ENCODE measurements at regions not wholly inside any gene's neighbourhood (a gene's known extent, or its start where the extent isn't known, plus 50 kb on each side); places are given as distances from the start of the nearest gene placed in this dataset.
A peak's percentile ranks its signal among the peaks of the same experiment; 100 is the strongest.

DNA sequence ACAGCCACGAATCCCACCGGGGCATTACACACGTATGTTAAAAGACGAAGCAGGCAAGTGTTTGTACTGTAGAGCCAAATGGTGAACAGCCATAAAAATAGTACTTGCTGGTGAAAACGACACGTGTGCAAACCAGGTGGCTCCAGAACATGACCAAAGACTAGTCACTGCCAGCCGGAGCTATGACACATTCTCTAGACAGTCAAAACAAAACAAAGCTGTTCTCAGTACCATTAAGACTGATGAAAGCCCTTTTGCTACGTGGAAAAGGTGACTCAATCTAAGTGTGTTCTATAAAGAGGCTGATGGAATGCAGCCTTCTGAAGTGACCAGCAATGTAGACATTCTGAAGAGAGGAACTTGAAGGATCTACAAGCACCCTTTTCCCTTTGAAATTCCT lies 367.7 kb upstream of the NETO1 start:
- ATAC-seq (replicated peaks in 6 of 8), result peak in 4 of 8 experiments; percentile 46 to 96 (median 82)
- no peak overlapping the region for H3K4me3 ChIP-seq
- no peak overlapping the region for H3K27ac ChIP-seq
- in situ Hi-C loops (cut with MboI; ENCODE audit: low pct_unique_long_range_greater_than_20kb in 2 of 9, low sequenced_read_pairs in 9 of 9, unreplicated experiment in 9 of 9), result no loop called here
- WGBS, 10 experiments, result 10 to 100% (median 67%) methylated on average over 2 to 8 of the region's 8 CpGs; no CpG with 5 or more reads in 1 of the 10 experiments
- no peaks in the 10 kb centered on the region for H3K4me1 ChIP-seq (replicated peaks in 1 of 2)

- ATAC-seq (replicated peaks in 6 of 8), result no peak
- in situ Hi-C loops (cut with MboI; ENCODE audit: low pct_unique_long_range_greater_than_20kb in 2 of 9, low sequenced_read_pairs in 9 of 9, unreplicated experiment in 9 of 9), result no loop called here
- 27 to 100% (median 88%) methylated on average over 2 to 8 of the region's 8 CpGs; no CpG with 5 or more reads in 1 of the 10 experiments for WGBS, 10 experiments
- no peak overlapping the region for H3K4me3 ChIP-seq
- H3K4me1 ChIP-seq (replicated peaks in 1 of 2), result no peaks in the 10 kb centered on the region
- H3K27ac ChIP-seq, result no peak overlapping the region
Measured at GRCh38 chr18:73232933-73233332, 365.1 kb upstream of the NETO1 start.

- Histone ChIP-seq H3K4me3 (no peak overlapping the region), H3K4me1 (replicated peaks in 1 of 2) (no peaks in the 10 kb centered on the region), H3K27ac (no peak overlapping the region)
- ATAC-seq (replicated peaks in 6 of 8), result no peak
- in situ Hi-C loops (cut with MboI; ENCODE audit: low pct_unique_long_range_greater_than_20kb in 2 of 9, low sequenced_read_pairs in 9 of 9, unreplicated experiment in 9 of 9), result no loop called here
- 19 to 93% (median 77%) methylated on average over 2 to 5 of the region's 5 CpGs for WGBS, 10 experiments
Measured at GRCh38 chr18:73220663-73221062, 352.9 kb upstream of the NETO1 start.

DNA sequence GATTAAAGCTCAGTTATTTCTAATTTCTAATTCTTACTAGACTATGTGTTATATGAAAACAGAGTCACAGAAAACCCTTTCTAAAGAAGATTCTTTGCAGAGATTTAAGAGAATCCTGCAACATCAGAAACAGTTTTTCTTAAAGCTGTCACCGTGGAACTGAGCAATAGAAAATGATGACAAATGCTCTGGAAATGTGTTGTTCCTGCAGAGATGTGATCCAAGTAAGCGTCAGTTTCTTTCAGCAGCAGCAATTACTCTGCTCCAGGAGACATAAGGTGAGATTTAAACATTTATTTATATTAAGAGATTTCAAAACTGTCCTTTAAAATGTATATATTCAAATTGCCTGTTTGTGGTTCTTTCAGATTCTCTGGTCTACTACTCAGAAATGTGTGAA lies 350.5 kb upstream of the NETO1 start:
- Histone ChIP-seq H3K27ac (no peak overlapping the region), H3K4me3 (no peak overlapping the region), H3K4me1 (replicated peaks in 1 of 2) (no peaks in the 10 kb centered on the region)
- 0 to 100% (median 80%) methylated on average over 1 to 2 of the region's 2 CpGs; no CpG with 5 or more reads in 1 of the 10 experiments for WGBS, 10 experiments
- ATAC-seq (replicated peaks in 6 of 8), result no peak
- in situ Hi-C loops (cut with MboI; ENCODE audit: low pct_unique_long_range_greater_than_20kb in 2 of 9, low sequenced_read_pairs in 9 of 9, unreplicated experiment in 9 of 9), result no loop called here

GRCh38 chr18:73214970-73215369 lies 347.2 kb upstream of the NETO1 start:
- Histone ChIP-seq H3K27ac (no peak overlapping the region), H3K4me3 (no peak overlapping the region), H3K4me1 (replicated peaks in 1 of 2) (no peaks in the 10 kb centered on the region)
- in situ Hi-C loops (cut with MboI; ENCODE audit: low pct_unique_long_range_greater_than_20kb in 2 of 9, low sequenced_read_pairs in 9 of 9, unreplicated experiment in 9 of 9), result no loop called here
- WGBS, 10 experiments, result 63 to 94% (median 79%) methylated on average over 2 to 7 of the region's 7 CpGs; no CpG with 5 or more reads in 1 of the 10 experiments
- no peak for ATAC-seq (replicated peaks in 6 of 8)

GRCh38 chr18:73212442-73212841 lies 344.7 kb upstream of the NETO1 start:
- WGBS, 10 experiments, result 0 to 100% (median 53%) methylated on average over 1 to 4 of the region's 4 CpGs; no CpG with 5 or more reads in 1 of the 10 experiments
- in situ Hi-C loops (cut with MboI; ENCODE audit: low pct_unique_long_range_greater_than_20kb in 2 of 9, low sequenced_read_pairs in 9 of 9, unreplicated experiment in 9 of 9), result no loop called here
- H3K4me1 ChIP-seq (replicated peaks in 1 of 2), result no peaks in the 10 kb centered on the region
- H3K4me3 ChIP-seq, result no peak overlapping the region
- ATAC-seq (replicated peaks in 6 of 8), result peak in 2 of 8 experiments; percentile 50 to 67
- no peak overlapping the region for H3K27ac ChIP-seq

- H3K4me1 ChIP-seq (replicated peaks in 1 of 2), result peaks cover 0 to 5% of the 10 kb centered on the region in 2 donors
- no peak overlapping the region for H3K27ac ChIP-seq
- WGBS, 10 experiments, result 0 to 100% (median 77%) methylated on average over 1 to 2 of the region's 6 CpGs; no CpG with 5 or more reads in 2 of the 10 experiments
- ATAC-seq (replicated peaks in 6 of 8), result peak in 1 of 8 experiments; percentile 18
- no peak overlapping the region for H3K4me3 ChIP-seq
- in situ Hi-C loops (cut with MboI; ENCODE audit: low pct_unique_long_range_greater_than_20kb in 2 of 9, low sequenced_read_pairs in 9 of 9, unreplicated experiment in 9 of 9), result no loop called here
Measured at GRCh38 chr18:73201940-73202339, 334.2 kb upstream of the NETO1 start.

DNA sequence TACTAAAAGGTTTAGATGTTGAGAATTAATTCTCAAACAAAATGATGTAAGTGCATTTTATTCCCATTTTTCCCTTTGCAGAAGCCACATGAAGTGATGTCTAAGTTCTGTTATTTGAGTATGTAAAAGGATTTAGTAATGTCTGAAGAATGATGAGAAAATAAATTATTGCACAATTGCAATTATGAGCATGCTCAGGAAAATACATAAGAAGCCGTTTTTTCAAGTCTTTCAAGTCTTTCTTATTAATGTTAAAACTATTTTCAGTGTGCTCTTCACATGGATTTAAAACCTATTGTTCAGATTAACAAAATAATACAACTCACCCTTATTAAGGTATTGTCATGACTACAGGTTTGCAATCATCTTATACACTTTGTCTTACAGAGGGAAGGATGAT lies 331.4 kb upstream of the NETO1 start:
- Histone ChIP-seq H3K4me3 (no peak overlapping the region), H3K4me1 (replicated peaks in 1 of 2) (peaks cover 0 to 5% of the 10 kb centered on the region in 2 donors), H3K27ac (no peak overlapping the region)
- WGBS, 10 experiments, result 0 to 80% (median 40%) methylated on average over 1 of the region's 1 CpG; no CpG with 5 or more reads in 2 of the 10 experiments
- in situ Hi-C loops (cut with MboI; ENCODE audit: low pct_unique_long_range_greater_than_20kb in 2 of 9, low sequenced_read_pairs in 9 of 9, unreplicated experiment in 9 of 9), result no loop called here
- no peak for ATAC-seq (replicated peaks in 6 of 8)

DNA sequence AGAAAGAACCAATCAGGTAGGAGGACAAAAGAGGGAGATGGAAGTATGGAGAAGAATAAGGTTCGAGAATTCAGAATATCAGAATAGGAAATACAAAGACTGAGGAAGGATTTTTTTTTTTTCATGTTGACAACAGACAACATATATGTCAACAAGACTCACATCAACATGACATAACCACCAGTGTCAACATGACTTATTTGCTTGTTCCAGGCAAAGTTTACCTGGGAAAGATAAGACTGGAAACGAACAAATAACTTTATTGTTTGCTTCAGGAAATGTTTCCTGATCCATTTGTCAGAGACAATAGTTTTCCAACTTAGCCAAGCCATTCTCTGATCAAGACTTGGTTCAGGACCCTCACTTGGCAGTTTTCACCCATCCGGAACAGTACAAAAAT lies 321.9 kb upstream of the NETO1 start:
- 4 to 100% (median 81%) methylated on average over 1 to 3 of the region's 3 CpGs for WGBS, 10 experiments
- in situ Hi-C loops (cut with MboI; ENCODE audit: low pct_unique_long_range_greater_than_20kb in 2 of 9, low sequenced_read_pairs in 9 of 9, unreplicated experiment in 9 of 9), result no loop called here
- Histone ChIP-seq H3K27ac (no peak overlapping the region), H3K4me3 (no peak overlapping the region), H3K4me1 (replicated peaks in 1 of 2) (no peaks in the 10 kb centered on the region)
- ATAC-seq (replicated peaks in 6 of 8), result no peak

DNA sequence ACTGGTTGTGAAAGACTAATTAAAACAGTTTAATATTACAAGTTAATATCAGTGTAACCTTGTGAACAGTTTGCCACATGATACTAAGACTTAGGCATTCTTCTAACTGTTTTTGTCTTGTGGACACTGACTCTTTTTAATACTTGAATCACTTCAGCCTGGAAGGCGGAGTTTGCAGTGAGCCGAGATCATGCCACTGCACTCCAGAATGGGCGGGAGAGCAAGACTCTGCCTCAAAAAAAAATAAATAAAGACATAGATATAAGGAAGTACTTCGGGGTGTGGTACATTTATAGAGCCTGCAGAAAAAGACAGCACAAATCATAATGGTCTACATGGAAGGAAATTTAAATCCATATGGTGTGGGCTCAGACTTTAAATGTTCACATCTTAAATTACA lies 300.4 kb upstream of the NETO1 start:
- H3K27ac ChIP-seq, result no peak overlapping the region
- in situ Hi-C loops (cut with MboI; ENCODE audit: low pct_unique_long_range_greater_than_20kb in 2 of 9, low sequenced_read_pairs in 9 of 9, unreplicated experiment in 9 of 9), result no loop called here
- WGBS, 10 experiments, result 0 to 94% (median 74%) methylated on average over 1 to 4 of the region's 4 CpGs
- H3K4me3 ChIP-seq, result no peak overlapping the region
- peak in 3 of 8 experiments; percentile 13 to 88 (median 85) for ATAC-seq (replicated peaks in 6 of 8)
- H3K4me1 ChIP-seq (replicated peaks in 1 of 2), result no peaks in the 10 kb centered on the region

GRCh38 chr18:73164430-73164829 lies 296.6 kb upstream of the NETO1 start:
- Histone ChIP-seq H3K27ac (no peak overlapping the region), H3K4me1 (replicated peaks in 1 of 2) (no peaks in the 10 kb centered on the region), H3K4me3 (no peak overlapping the region)
- no peak for ATAC-seq (replicated peaks in 6 of 8)
- in situ Hi-C loops (cut with MboI; ENCODE audit: low pct_unique_long_range_greater_than_20kb in 2 of 9, low sequenced_read_pairs in 9 of 9, unreplicated experiment in 9 of 9), result no loop called here
- 12 to 100% (median 75%) methylated on average over 1 to 3 of the region's 3 CpGs; no CpG with 5 or more reads in 3 of the 10 experiments for WGBS, 10 experiments

GRCh38 chr18:73163236-73163635 lies 295.4 kb upstream of the NETO1 start:
- H3K4me1 ChIP-seq (replicated peaks in 1 of 2), result no peaks in the 10 kb centered on the region
- H3K27ac ChIP-seq, result no peak overlapping the region
- WGBS, 10 experiments, result 0 to 100% (median 85%) methylated on average over 1 of the region's 1 CpG; no CpG with 5 or more reads in 2 of the 10 experiments
- H3K4me3 ChIP-seq, result no peak overlapping the region
- in situ Hi-C loops (cut with MboI; ENCODE audit: low pct_unique_long_range_greater_than_20kb in 2 of 9, low sequenced_read_pairs in 9 of 9, unreplicated experiment in 9 of 9), result no loop called here
- ATAC-seq (replicated peaks in 6 of 8), result no peak

GRCh38 chr18:73156117-73156516 lies 288.3 kb upstream of the NETO1 start:
- no peak overlapping the region for H3K27ac ChIP-seq
- H3K4me3 ChIP-seq, result no peak overlapping the region
- in situ Hi-C loops (cut with MboI; ENCODE audit: low pct_unique_long_range_greater_than_20kb in 2 of 9, low sequenced_read_pairs in 9 of 9, unreplicated experiment in 9 of 9), result no loop called here
- H3K4me1 ChIP-seq (replicated peaks in 1 of 2), result no peaks in the 10 kb centered on the region
- no peak for ATAC-seq (replicated peaks in 6 of 8)

GRCh38 chr18:73153271-73153670 lies 285.5 kb upstream of the NETO1 start:
- no peak overlapping the region for H3K4me3 ChIP-seq
- H3K4me1 ChIP-seq (replicated peaks in 1 of 2), result peaks cover 0 to 3% of the 10 kb centered on the region in 2 donors
- H3K27ac ChIP-seq, result no peak overlapping the region
- ATAC-seq (replicated peaks in 6 of 8), result no peak
- in situ Hi-C loops (cut with MboI; ENCODE audit: low pct_unique_long_range_greater_than_20kb in 2 of 9, low sequenced_read_pairs in 9 of 9, unreplicated experiment in 9 of 9), result no loop called here
- 10 to 100% (median 67%) methylated on average over 1 to 2 of the region's 2 CpGs; no CpG with 5 or more reads in 1 of the 10 experiments for WGBS, 10 experiments

Data from motor neuron (in vitro differentiated cells).